ENCODE measurements at regions not wholly inside any gene's neighbourhood (a gene's known extent, or its start where the extent isn't known, plus 50 kb on each side); places are given as distances from the start of the nearest gene placed in this dataset.

GRCh38 chr14:98379830-98380229, 892.2 kb downstream of the BCL11B start:
- TF ChIP-seq CTCF (IDR thresholded peaks at IDR 0.05) (no peak), POLR2A (IDR thresholded peaks at IDR 0.05) (no peak), POLR2AphosphoS5 (IDR thresholded peaks at IDR 0.05) (no peak)
